ENCODE measurements at regions not wholly inside any gene's neighbourhood (a gene's known extent, or its start where the extent isn't known, plus 50 kb on each side); places are given as distances from the start of the nearest gene placed in this dataset.

GRCh38 chr9:12494411-12494810 lies 198.8 kb upstream of the TYRP1 start:
- ATAC-seq (replicated peaks in 1 of 4) (no peak), DNase-seq (no peak)
- Mint-ChIP-seq H3K27ac (no peak overlapping the region), H3K4me3 (no peak overlapping the region), H3K27me3 (no peaks in the 10 kb centered on the region), H3K36me3 (no peaks in the 10 kb centered on the region), H3K4me1 (no peaks in the 10 kb centered on the region), H3K9me3 (peaks cover 12 to 32% (median 26%) of the 10 kb centered on the region in 3 donors)
- Histone ChIP-seq H3K9me3 (no peaks in the 10 kb centered on the region), H3K4me1 (ENCODE audit: control insufficient read depth in 1 of 2, extremely low read depth in 1 of 2, insufficient read depth in 2 of 2, low read length in 2 of 2) (no peaks in the 10 kb centered on the region), H3K4me3 (ENCODE audit: control insufficient read depth in 1 of 2, extremely low read depth in 1 of 2, low read length in 1 of 2) (no peak overlapping the region), H3K36me3 (ENCODE audit: control insufficient read depth in 2 of 2, extremely low read depth in 1 of 2, insufficient read depth in 1 of 2, low read length in 1 of 2) (no peaks in the 10 kb centered on the region), H3K27ac (ENCODE audit: low read length) (no peak overlapping the region), H3K27me3 (replicated peaks in 1 of 2; ENCODE audit: control insufficient read depth in 2 of 2, extremely low read depth in 1 of 2, insufficient read depth in 2 of 2, low read length in 1 of 2) (no peaks in the 10 kb centered on the region)
- WGBS (ENCODE audit: insufficient coverage) = no CpG with 5 or more reads among the region's 1 CpG
- ChIA-PET CTCF (interaction anchor here in 1 of 2 donors (0.6 kb wide), 2 partner anchors 15 to 16 kb away, joined by 3 to 6 read pairs; no protein-coding TSS in a partner anchor), POLR2A (no interaction called here)

GRCh38 chr9:12497790-12498189 lies 195.4 kb upstream of the TYRP1 start:
- no peak overlapping the region for H3K4me3 ChIP-seq (ENCODE audit: control insufficient read depth in 1 of 2, extremely low read depth in 1 of 2, low read length in 1 of 2)
- Mint-ChIP-seq H3K4me1 (no peaks in the 10 kb centered on the region), H3K27ac (no peak overlapping the region), H3K27me3 (no peaks in the 10 kb centered on the region), H3K4me3 (no peak overlapping the region), H3K9me3 (peaks cover 10 to 28% (median 25%) of the 10 kb centered on the region in 3 donors), H3K36me3 (no peaks in the 10 kb centered on the region)
- POLR2A ChIA-PET = no interaction called here
- H3K27ac ChIP-seq (ENCODE audit: low read length) = no peak overlapping the region
- H3K4me1 ChIP-seq (ENCODE audit: control insufficient read depth in 1 of 2, extremely low read depth in 1 of 2, insufficient read depth in 2 of 2, low read length in 2 of 2) = no peaks in the 10 kb centered on the region
- DNase-seq = no peak
- H3K36me3 ChIP-seq (ENCODE audit: control insufficient read depth in 2 of 2, extremely low read depth in 1 of 2, insufficient read depth in 1 of 2, low read length in 1 of 2) = no peaks in the 10 kb centered on the region
- no peak for ATAC-seq (replicated peaks in 1 of 4)
- H3K27me3 ChIP-seq (replicated peaks in 1 of 2; ENCODE audit: control insufficient read depth in 2 of 2, extremely low read depth in 1 of 2, insufficient read depth in 2 of 2, low read length in 1 of 2) = no peaks in the 10 kb centered on the region
- CTCF ChIA-PET = no interaction called here
- no peaks in the 10 kb centered on the region for H3K9me3 ChIP-seq

- ChIA-PET POLR2A (no interaction called here), CTCF (no interaction called here)
These were observed 190.7 kb upstream of the TYRP1 start for GRCh38 chr9:12502520-12502919.

GRCh38 chr9:12503606-12504122 lies 189.5 kb upstream of the TYRP1 start:
- no peak overlapping the region for H3K4me3 Mint-ChIP-seq
- peaks cover 13 to 18% (median 15%) of the 10 kb centered on the region in 3 donors for H3K9me3 Mint-ChIP-seq
- no peaks in the 10 kb centered on the region for H3K27me3 ChIP-seq (replicated peaks in 1 of 2; ENCODE audit: control insufficient read depth in 2 of 2, extremely low read depth in 1 of 2, insufficient read depth in 2 of 2, low read length in 1 of 2)
- H3K27ac Mint-ChIP-seq = no peak overlapping the region
- H3K4me3 ChIP-seq (ENCODE audit: control insufficient read depth in 1 of 2, extremely low read depth in 1 of 2, low read length in 1 of 2) = no peak overlapping the region
- H3K36me3 ChIP-seq (ENCODE audit: control insufficient read depth in 2 of 2, extremely low read depth in 1 of 2, insufficient read depth in 1 of 2, low read length in 1 of 2) = no peaks in the 10 kb centered on the region
- H3K27me3 Mint-ChIP-seq = no peaks in the 10 kb centered on the region
- H3K27ac ChIP-seq (ENCODE audit: low read length) = no peak overlapping the region
- DNase-seq (no peak), ATAC-seq (replicated peaks in 1 of 4) (no peak)
- no peaks in the 10 kb centered on the region for H3K36me3 Mint-ChIP-seq
- H3K9me3 ChIP-seq = no peaks in the 10 kb centered on the region
- H3K4me1 ChIP-seq (ENCODE audit: control insufficient read depth in 1 of 2, extremely low read depth in 1 of 2, insufficient read depth in 2 of 2, low read length in 2 of 2) = no peaks in the 10 kb centered on the region
- ChIA-PET CTCF (no interaction called here), POLR2A (no interaction called here)
- H3K4me1 Mint-ChIP-seq = no peaks in the 10 kb centered on the region
- WGBS (ENCODE audit: insufficient coverage) = no CpG with 5 or more reads among the region's 2 CpGs

More at GRCh38 chr9:12502520-12502919, 190.7 kb upstream of the TYRP1 start:
- WGBS (ENCODE audit: insufficient coverage) = no CpG with 5 or more reads among the region's 4 CpGs
- Histone ChIP-seq H3K27me3 (replicated peaks in 1 of 2; ENCODE audit: control insufficient read depth in 2 of 2, extremely low read depth in 1 of 2, insufficient read depth in 2 of 2, low read length in 1 of 2) (no peaks in the 10 kb centered on the region), H3K9me3 (no peaks in the 10 kb centered on the region), H3K36me3 (ENCODE audit: control insufficient read depth in 2 of 2, extremely low read depth in 1 of 2, insufficient read depth in 1 of 2, low read length in 1 of 2) (no peaks in the 10 kb centered on the region), H3K4me1 (ENCODE audit: control insufficient read depth in 1 of 2, extremely low read depth in 1 of 2, insufficient read depth in 2 of 2, low read length in 2 of 2) (no peaks in the 10 kb centered on the region), H3K4me3 (ENCODE audit: control insufficient read depth in 1 of 2, extremely low read depth in 1 of 2, low read length in 1 of 2) (no peak overlapping the region), H3K27ac (ENCODE audit: low read length) (no peak overlapping the region)
- DNase-seq = no peak
- ATAC-seq (replicated peaks in 1 of 4) = no peak
- H3K9me3 Mint-ChIP-seq = peaks cover 13 to 18% (median 15%) of the 10 kb centered on the region in 3 donors
- no peaks in the 10 kb centered on the region for H3K27me3 Mint-ChIP-seq
- no peak overlapping the region for H3K27ac Mint-ChIP-seq
- H3K4me1 Mint-ChIP-seq = no peaks in the 10 kb centered on the region
- no peaks in the 10 kb centered on the region for H3K36me3 Mint-ChIP-seq
- no peak overlapping the region for H3K4me3 Mint-ChIP-seq

GRCh38 chr9:12510551-12510950 lies 182.6 kb upstream of the TYRP1 start:
- no CpG with 5 or more reads among the region's 3 CpGs for WGBS (ENCODE audit: insufficient coverage)
- Mint-ChIP-seq H3K27ac (no peak overlapping the region), H3K9me3 (peaks cover 12 to 28% (median 16%) of the 10 kb centered on the region in 3 donors), H3K4me1 (no peaks in the 10 kb centered on the region), H3K27me3 (no peaks in the 10 kb centered on the region), H3K4me3 (no peak overlapping the region), H3K36me3 (no peaks in the 10 kb centered on the region)
- ChIA-PET CTCF (interaction anchor here in 1 of 2 donors (0.6 kb wide), 1 partner anchor 16 kb away, joined by 3 read pairs; no protein-coding TSS in a partner anchor), POLR2A (no interaction called here)
- Histone ChIP-seq H3K4me1 (ENCODE audit: control insufficient read depth in 1 of 2, extremely low read depth in 1 of 2, insufficient read depth in 2 of 2, low read length in 2 of 2) (no peaks in the 10 kb centered on the region), H3K27ac (ENCODE audit: low read length) (no peak overlapping the region), H3K27me3 (replicated peaks in 1 of 2; ENCODE audit: control insufficient read depth in 2 of 2, extremely low read depth in 1 of 2, insufficient read depth in 2 of 2, low read length in 1 of 2) (no peaks in the 10 kb centered on the region), H3K4me3 (ENCODE audit: control insufficient read depth in 1 of 2, extremely low read depth in 1 of 2, low read length in 1 of 2) (no peak overlapping the region), H3K36me3 (ENCODE audit: control insufficient read depth in 2 of 2, extremely low read depth in 1 of 2, insufficient read depth in 1 of 2, low read length in 1 of 2) (no peaks in the 10 kb centered on the region), H3K9me3 (no peaks in the 10 kb centered on the region)
- DNase-seq = no peak
- ATAC-seq (replicated peaks in 1 of 4) = no peak

- DNase-seq (no peak), ATAC-seq (replicated peaks in 1 of 4) (no peak)
- no CpG with 5 or more reads among the region's 1 CpG for WGBS (ENCODE audit: insufficient coverage)
- POLR2A ChIA-PET = no interaction called here
- Mint-ChIP-seq H3K27me3 (no peaks in the 10 kb centered on the region), H3K9me3 (peaks cover 2 to 23% (median 16%) of the 10 kb centered on the region in 3 donors), H3K4me3 (no peak overlapping the region), H3K27ac (no peak overlapping the region), H3K36me3 (no peaks in the 10 kb centered on the region), H3K4me1 (no peaks in the 10 kb centered on the region)
- Histone ChIP-seq H3K36me3 (ENCODE audit: control insufficient read depth in 2 of 2, extremely low read depth in 1 of 2, insufficient read depth in 1 of 2, low read length in 1 of 2) (no peaks in the 10 kb centered on the region), H3K27ac (ENCODE audit: low read length) (no peak overlapping the region), H3K9me3 (no peaks in the 10 kb centered on the region), H3K4me3 (ENCODE audit: control insufficient read depth in 1 of 2, extremely low read depth in 1 of 2, low read length in 1 of 2) (no peak overlapping the region), H3K27me3 (replicated peaks in 1 of 2; ENCODE audit: control insufficient read depth in 2 of 2, extremely low read depth in 1 of 2, insufficient read depth in 2 of 2, low read length in 1 of 2) (no peaks in the 10 kb centered on the region), H3K4me1 (ENCODE audit: control insufficient read depth in 1 of 2, extremely low read depth in 1 of 2, insufficient read depth in 2 of 2, low read length in 2 of 2) (no peaks in the 10 kb centered on the region)
- CTCF ChIA-PET = no interaction called here
These were observed 181.5 kb upstream of the TYRP1 start for GRCh38 chr9:12511726-12512125.

- no peak overlapping the region for H3K27ac Mint-ChIP-seq
- CTCF ChIA-PET = no interaction called here
These were observed 177.2 kb upstream of the TYRP1 start for GRCh38 chr9:12516031-12516430.

More at GRCh38 chr9:12516031-12516430, 177.2 kb upstream of the TYRP1 start:
- ATAC-seq (replicated peaks in 1 of 4) (no peak), DNase-seq (no peak)
- Mint-ChIP-seq H3K36me3 (no peaks in the 10 kb centered on the region), H3K27me3 (no peaks in the 10 kb centered on the region), H3K4me1 (no peaks in the 10 kb centered on the region), H3K9me3 (peaks cover 0 to 34% (median 14%) of the 10 kb centered on the region in 3 donors), H3K4me3 (no peak overlapping the region)
- no peaks in the 10 kb centered on the region for H3K4me1 ChIP-seq (ENCODE audit: control insufficient read depth in 1 of 2, extremely low read depth in 1 of 2, insufficient read depth in 2 of 2, low read length in 2 of 2)
- no peaks in the 10 kb centered on the region for H3K36me3 ChIP-seq (ENCODE audit: control insufficient read depth in 2 of 2, extremely low read depth in 1 of 2, insufficient read depth in 1 of 2, low read length in 1 of 2)
- POLR2A ChIA-PET = no interaction called here
- no peaks in the 10 kb centered on the region for H3K27me3 ChIP-seq (replicated peaks in 1 of 2; ENCODE audit: control insufficient read depth in 2 of 2, extremely low read depth in 1 of 2, insufficient read depth in 2 of 2, low read length in 1 of 2)
- no CpG with 5 or more reads among the region's 2 CpGs for whole genome bisulfite sequencing (ENCODE audit: insufficient coverage)
- no peak overlapping the region for H3K27ac ChIP-seq (ENCODE audit: low read length)
- H3K4me3 ChIP-seq (ENCODE audit: control insufficient read depth in 1 of 2, extremely low read depth in 1 of 2, low read length in 1 of 2) = no peak overlapping the region
- H3K9me3 ChIP-seq = no peaks in the 10 kb centered on the region

Data from T-cell (primary cell).